Keratinocyte (primary cell): ENCODE measurements at regions not wholly inside any gene's neighbourhood (a gene's known extent, or its start where the extent isn't known, plus 50 kb on each side); places are given as distances from the start of the nearest gene placed in this dataset.

Source experiments
- DNase-seq: peaks from one replicate; pipeline ENCODE4 v3.0.0-alpha.2; 2011; ENCODE audit warnings: low read depth, missing footprints, low spot score
- FAIRE-seq: peaks from 2 replicates; lab custom pipeline; 2011; peaks lifted over from hg19 to GRCh38; lab: Jason Lieb, UNC
- H2AFZ ChIP-seq: 2 replicates; pipeline ENCODE4 v1.6.0; 2012; ENCODE audit warnings: low read length, control low read depth, inconsistent platforms; ENCODE audit not compliant: control insufficient read depth
- H3K27ac ChIP-seq: 2 replicates; pipeline ENCODE4 v1.5.1; 2011; ENCODE audit warnings: low read length; ENCODE audit not compliant: control insufficient read depth, insufficient read depth
- H3K27me3 ChIP-seq: 3 replicates; pipeline ENCODE4 v1.6.0; 2011; ENCODE audit warnings: low read length; ENCODE audit not compliant: control insufficient read depth, insufficient read depth; ENCODE audit errors: extremely low read depth
- H3K36me3 ChIP-seq, 2 experiments: 2 replicates in 1 of 2; 3 replicates in 1 of 2; pipeline ENCODE4 v1.5.1; 2011; ENCODE audit warnings: low read length in 2 of 2, mild to moderate bottlenecking in 1 of 2; ENCODE audit not compliant: control insufficient read depth in 2 of 2, insufficient read depth in 2 of 2; ENCODE audit errors: extremely low read depth in 1 of 2
- H3K4me1 ChIP-seq: 3 replicates; pipeline ENCODE4 v1.5.1; 2011; ENCODE audit warnings: low read length; ENCODE audit not compliant: control insufficient read depth, insufficient read depth; ENCODE audit errors: extremely low read depth
- H3K4me2 ChIP-seq: 3 replicates; pipeline ENCODE4 v1.6.0; 2011; ENCODE audit warnings: low read depth, low read length; ENCODE audit not compliant: control insufficient read depth, insufficient read depth; ENCODE audit errors: extremely low read depth
- H3K4me3 ChIP-seq, 3 experiments: fragments of 200-600 bp in 1 of 3; sonication (generic) in 1 of 3; 2 replicates in 2 of 3; 3 replicates in 1 of 3; pipeline ENCODE4 v1.5.1; 2011 to 2016; ENCODE audit warnings: low read length in 3 of 3, mild to moderate bottlenecking in 3 of 3, control low read depth in 2 of 3, inconsistent platforms in 1 of 3, low read depth in 1 of 3, mixed read lengths in 1 of 3, mixed run types in 1 of 3, moderate library complexity in 1 of 3; ENCODE audit not compliant: control insufficient read depth in 2 of 3, insufficient read depth in 2 of 3; ENCODE audit errors: extremely low read depth in 1 of 3
- H3K79me2 ChIP-seq: 2 replicates; pipeline ENCODE4 v1.6.0; 2012; ENCODE audit warnings: low read length; ENCODE audit not compliant: control insufficient read depth, insufficient read depth
- H3K9ac ChIP-seq: 3 replicates; pipeline ENCODE4 v1.6.0; 2011; ENCODE audit warnings: low read length; ENCODE audit not compliant: control insufficient read depth, insufficient read depth; ENCODE audit errors: extremely low read depth
- H3K9me1 ChIP-seq: 3 replicates; pipeline ENCODE4 v1.6.0; 2011; ENCODE audit warnings: low read length; ENCODE audit not compliant: control insufficient read depth, insufficient read depth; ENCODE audit errors: extremely low read depth
- H3K9me3 ChIP-seq: 2 replicates; pipeline ENCODE4 v1.5.1; 2012; ENCODE audit warnings: low read depth, low read length; ENCODE audit not compliant: control insufficient read depth
- H4K20me1 ChIP-seq: 3 replicates; pipeline ENCODE4 v1.6.0; 2011; ENCODE audit warnings: low read length; ENCODE audit not compliant: control insufficient read depth, insufficient read depth; ENCODE audit errors: extremely low read depth
- EZH2 ChIP-seq: IDR thresholded peaks from one replicate; pipeline ENCODE4 v1.6.1; 2012; ENCODE audit warnings: inconsistent platforms, mild to moderate bottlenecking, low read length, moderate library complexity
- dilution Hi-C: fragments of 300-500 bp; cut with MboI; formaldehyde crosslinking; loops from one replicate; pipeline ENCODE4 v1.7.0; 2020; ENCODE audit warnings: low sequenced_read_pairs; ENCODE audit not compliant: extremely low pct_ligation_motif_present
- TF ChIP-seq, protein P1 (sequence below), 3 experiments: IDR thresholded peaks in 1 of 3; conservative IDR thresholded peaks in 1 of 3; optimal IDR thresholded peaks in 1 of 3; 2 replicates in 2 of 3; 3 replicates in 1 of 3; pipeline versions ENCODE3 to v1.5.1; 2011; ENCODE audit warnings: low read length in 3 of 3, mild to moderate bottlenecking in 3 of 3, moderate library complexity in 2 of 3, control low read depth in 1 of 3, inconsistent platforms in 1 of 3; ENCODE audit not compliant: insufficient read depth in 2 of 3; ENCODE audit errors: extremely low read depth in 1 of 3

GRCh38 chr9:134968823-134969090 lies 51.0 kb upstream of the FCN1 start:
- TF ChIP-seq EZH2 = no peak
- TF ChIP-seq, protein P1, sequence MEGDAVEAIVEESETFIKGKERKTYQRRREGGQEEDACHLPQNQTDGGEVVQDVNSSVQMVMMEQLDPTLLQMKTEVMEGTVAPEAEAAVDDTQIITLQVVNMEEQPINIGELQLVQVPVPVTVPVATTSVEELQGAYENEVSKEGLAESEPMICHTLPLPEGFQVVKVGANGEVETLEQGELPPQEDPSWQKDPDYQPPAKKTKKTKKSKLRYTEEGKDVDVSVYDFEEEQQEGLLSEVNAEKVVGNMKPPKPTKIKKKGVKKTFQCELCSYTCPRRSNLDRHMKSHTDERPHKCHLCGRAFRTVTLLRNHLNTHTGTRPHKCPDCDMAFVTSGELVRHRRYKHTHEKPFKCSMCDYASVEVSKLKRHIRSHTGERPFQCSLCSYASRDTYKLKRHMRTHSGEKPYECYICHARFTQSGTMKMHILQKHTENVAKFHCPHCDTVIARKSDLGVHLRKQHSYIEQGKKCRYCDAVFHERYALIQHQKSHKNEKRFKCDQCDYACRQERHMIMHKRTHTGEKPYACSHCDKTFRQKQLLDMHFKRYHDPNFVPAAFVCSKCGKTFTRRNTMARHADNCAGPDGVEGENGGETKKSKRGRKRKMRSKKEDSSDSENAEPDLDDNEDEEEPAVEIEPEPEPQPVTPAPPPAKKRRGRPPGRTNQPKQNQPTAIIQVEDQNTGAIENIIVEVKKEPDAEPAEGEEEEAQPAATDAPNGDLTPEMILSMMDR (optimal IDR thresholded peaks at IDR 0.05 in 1 of 3, IDR thresholded peaks at IDR 0.05 in 1 of 3, conservative IDR thresholded peaks at IDR 0.05 in 1 of 3; ENCODE audit: extremely low read depth in 1 of 3, insufficient read depth in 2 of 3, low read length in 3 of 3) = no peak
- H3K9me1 ChIP-seq = no peaks in the 10 kb centered on the region
- H3K36me3 ChIP-seq = no peaks in the 10 kb centered on the region
- peaks cover 4% of the 10 kb centered on the region for H3K27me3 ChIP-seq
- no peaks in the 10 kb centered on the region for H4K20me1 ChIP-seq
- no peak overlapping the region for H3K4me2 ChIP-seq
- no peak overlapping the region for H3K9ac ChIP-seq
- H3K4me3 ChIP-seq = no peak overlapping the region
- no peaks in the 10 kb centered on the region for H3K79me2 ChIP-seq
- no peak for DNase-seq
- H3K9me3 ChIP-seq = no peaks in the 10 kb centered on the region
- H3K4me1 ChIP-seq = no peaks in the 10 kb centered on the region
- FAIRE-seq = no peak
- dilution Hi-C loops = no loop called here
- H3K27ac ChIP-seq = no peak overlapping the region
- H2AFZ ChIP-seq = no peak overlapping the region

GRCh38 chr9:134969156-134970045 lies 51.7 kb upstream of the FCN1 start:
- no peaks in the 10 kb centered on the region for H3K36me3 ChIP-seq
- no peak overlapping the region for H3K4me3 ChIP-seq
- no peaks in the 10 kb centered on the region for H3K79me2 ChIP-seq
- H3K9me1 ChIP-seq = no peaks in the 10 kb centered on the region
- DNase-seq (no peak), FAIRE-seq (no peak)
- no peaks in the 10 kb centered on the region for H3K9me3 ChIP-seq
- dilution Hi-C loops = no loop called here
- H4K20me1 ChIP-seq = no peaks in the 10 kb centered on the region
- H2AFZ ChIP-seq = no peak overlapping the region
- H3K4me1 ChIP-seq = no peaks in the 10 kb centered on the region
- H3K27ac ChIP-seq = no peak overlapping the region
- no peak overlapping the region for H3K4me2 ChIP-seq
- no peak overlapping the region for H3K9ac ChIP-seq
- peaks cover 4% of the 10 kb centered on the region for H3K27me3 ChIP-seq
- TF ChIP-seq, protein P1 (optimal IDR thresholded peaks at IDR 0.05 in 1 of 3, IDR thresholded peaks at IDR 0.05 in 1 of 3, conservative IDR thresholded peaks at IDR 0.05 in 1 of 3; ENCODE audit: extremely low read depth in 1 of 3, insufficient read depth in 2 of 3, low read length in 3 of 3) = no peak
- no peak for TF ChIP-seq EZH2
